ENCODE measurements at regions not wholly inside any gene's neighbourhood (a gene's known extent, or its start where the extent isn't known, plus 50 kb on each side); places are given as distances from the start of the nearest gene placed in this dataset.

DNA sequence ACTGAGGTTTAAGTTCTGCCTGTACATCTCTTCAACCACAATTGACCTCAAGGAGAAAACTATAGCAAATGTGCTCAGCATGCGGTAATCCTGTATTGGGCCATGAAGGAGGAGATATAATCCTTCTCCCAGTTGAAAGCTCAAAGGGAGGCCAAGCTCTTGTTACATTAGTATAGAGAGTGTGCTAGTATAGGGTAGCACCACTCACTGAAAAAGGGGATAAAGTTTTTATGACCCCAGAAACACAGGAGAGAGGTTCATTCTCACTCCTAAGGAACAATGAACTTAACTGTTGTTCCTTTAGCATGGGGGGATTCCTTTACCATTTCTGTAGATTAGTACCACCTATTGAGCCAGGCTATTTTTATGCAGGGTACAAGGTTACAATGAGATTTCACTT, 267.7 kb downstream of the LRRIQ3 start:
- Histone ChIP-seq H3K79me2 (ENCODE audit: control insufficient read depth, insufficient read depth, low read length) (no peaks in the 10 kb centered on the region), H3K27me3 (replicated peaks in 1 of 2; ENCODE audit: control insufficient read depth in 2 of 2, insufficient read depth in 2 of 2, low read length in 1 of 2) (no peaks in the 10 kb centered on the region), H4K20me1 (ENCODE audit: control insufficient read depth, insufficient read depth) (no peaks in the 10 kb centered on the region), H3K27ac (ENCODE audit: control insufficient read depth, insufficient read depth) (no peak overlapping the region), H3K36me3 (ENCODE audit: control insufficient read depth in 2 of 2, insufficient read depth in 2 of 2, low read length in 1 of 2) (no peaks in the 10 kb centered on the region), H2AFZ (ENCODE audit: control insufficient read depth, low read depth, low read length) (no peak overlapping the region), H3K9ac (ENCODE audit: control insufficient read depth, insufficient read depth, low read length) (no peak overlapping the region), H3K4me2 (ENCODE audit: control insufficient read depth, insufficient read depth) (no peak overlapping the region), H3K4me3 (no peak overlapping the region), H3K4me1 (ENCODE audit: control insufficient read depth, insufficient read depth, low read length) (no peaks in the 10 kb centered on the region), H3K9me3 (replicated peaks; ENCODE audit: control insufficient read depth, insufficient read depth, low read length) (no peaks in the 10 kb centered on the region)
- intact Hi-C loops (cut with micrococcal nuclease; ENCODE audit: unreplicated experiment) = no loop called here
- FAIRE-seq (no peak), DNase-seq (ENCODE audit: low read depth, low spot score) (no peak), ATAC-seq (no peak)
- in situ Hi-C loops (cut with MboI) = no loop called here
- ChIA-PET SMC1A (ENCODE audit: uncharacterized antibody, unreplicated experiment) (no interaction called here), RAD21 (ENCODE audit: unreplicated experiment) (no interaction called here), CTCF (no interaction called here), POLR2A (no interaction called here)
- TF ChIP-seq FOXK2 (IDR thresholded peaks at IDR 0.05) (no peak), RAD21 (IDR thresholded peaks at IDR 0.05; ENCODE audit: insufficient read depth, low read depth, low read length) (no peak), NR2C2 (IDR thresholded peaks at IDR 0.05; ENCODE audit: borderline replicate concordance, control insufficient read depth, insufficient read length, low read depth) (no peak), ZNF622 (IDR thresholded peaks at IDR 0.05) (no peak), NFYA (IDR thresholded peaks at IDR 0.05; ENCODE audit: borderline replicate concordance, low read depth, low read length) (no peak)
- 29% methylated on average over 1 of the region's 1 CpG for WGBS (ENCODE audit: insufficient coverage, insufficient replicate concordance, low lambda C conversion rate, missing lambda C conversion rate)
- no TSS peak for BruUV-seq (replicated peaks)

DNA sequence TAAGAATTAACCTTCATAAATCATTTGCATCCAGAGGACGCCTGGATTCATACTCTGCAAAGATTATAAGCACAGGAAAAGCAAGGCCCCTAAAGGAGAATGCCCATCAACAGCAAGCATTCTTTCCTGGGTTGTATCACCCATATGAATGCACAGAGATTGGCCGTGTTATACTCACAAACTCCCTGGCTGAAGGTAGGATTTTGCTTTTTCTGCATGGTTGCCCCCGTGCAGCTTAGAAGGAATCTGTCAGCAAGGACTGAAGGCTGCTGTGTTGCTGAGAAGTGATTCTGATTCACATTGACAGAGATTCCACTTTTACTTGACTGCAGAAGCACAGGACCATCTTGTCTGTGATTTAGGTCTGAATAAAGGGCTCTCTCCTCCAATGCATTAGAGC, 283.0 kb downstream of the LRRIQ3 start:
- DNase-seq (ENCODE audit: low read depth, low spot score) = no peak
- H3K79me2 ChIP-seq (ENCODE audit: control insufficient read depth, insufficient read depth, low read length) = no peaks in the 10 kb centered on the region
- ChIA-PET RAD21 (ENCODE audit: unreplicated experiment) (no interaction called here), CTCF (no interaction called here), POLR2A (no interaction called here), SMC1A (ENCODE audit: uncharacterized antibody, unreplicated experiment) (interaction anchor here (1.3 kb wide), 1 partner anchor 16 kb away, joined by 4 read pairs; no protein-coding TSS in a partner anchor)
- no peaks in the 10 kb centered on the region for H3K9me3 ChIP-seq (replicated peaks; ENCODE audit: control insufficient read depth, insufficient read depth, low read length)
- H2AFZ ChIP-seq (ENCODE audit: control insufficient read depth, low read depth, low read length) = no peak overlapping the region
- no peaks in the 10 kb centered on the region for H3K4me1 ChIP-seq (ENCODE audit: control insufficient read depth, insufficient read depth, low read length)
- in situ Hi-C loops (cut with MboI) (no loop called here), intact Hi-C loops (cut with micrococcal nuclease; ENCODE audit: unreplicated experiment) (no loop called here)
- FAIRE-seq = no peak
- no peak overlapping the region for H3K4me3 ChIP-seq
- no peak for ATAC-seq
- H3K36me3 ChIP-seq (ENCODE audit: control insufficient read depth in 2 of 2, insufficient read depth in 2 of 2, low read length in 1 of 2) = no peaks in the 10 kb centered on the region
- no peaks in the 10 kb centered on the region for H3K27me3 ChIP-seq (replicated peaks in 1 of 2; ENCODE audit: control insufficient read depth in 2 of 2, insufficient read depth in 2 of 2, low read length in 1 of 2)
- WGBS (ENCODE audit: insufficient coverage, insufficient replicate concordance, low lambda C conversion rate, missing lambda C conversion rate) = 0% methylated on average over 3 of the region's 3 CpGs
- H3K27ac ChIP-seq (ENCODE audit: control insufficient read depth, insufficient read depth) = no peak overlapping the region
- H3K4me2 ChIP-seq (ENCODE audit: control insufficient read depth, insufficient read depth) = no peak overlapping the region
- BruUV-seq (replicated peaks) = no TSS peak
- no peaks in the 10 kb centered on the region for H4K20me1 ChIP-seq (ENCODE audit: control insufficient read depth, insufficient read depth)
- H3K9ac ChIP-seq (ENCODE audit: control insufficient read depth, insufficient read depth, low read length) = no peak overlapping the region
- TF ChIP-seq EZH2 (IDR thresholded peaks at IDR 0.05; ENCODE audit: borderline replicate concordance, control insufficient read depth, low read depth, low read length) (no peak), ZNF217 (IDR thresholded peaks at IDR 0.05) (no peak), STAT1 (conservative IDR thresholded peaks at IDR 0.05) (no peak), NR2C2 (IDR thresholded peaks at IDR 0.05; ENCODE audit: borderline replicate concordance, control insufficient read depth, insufficient read length, low read depth) (no peak)
- TF ChIP-seq, protein P1, sequence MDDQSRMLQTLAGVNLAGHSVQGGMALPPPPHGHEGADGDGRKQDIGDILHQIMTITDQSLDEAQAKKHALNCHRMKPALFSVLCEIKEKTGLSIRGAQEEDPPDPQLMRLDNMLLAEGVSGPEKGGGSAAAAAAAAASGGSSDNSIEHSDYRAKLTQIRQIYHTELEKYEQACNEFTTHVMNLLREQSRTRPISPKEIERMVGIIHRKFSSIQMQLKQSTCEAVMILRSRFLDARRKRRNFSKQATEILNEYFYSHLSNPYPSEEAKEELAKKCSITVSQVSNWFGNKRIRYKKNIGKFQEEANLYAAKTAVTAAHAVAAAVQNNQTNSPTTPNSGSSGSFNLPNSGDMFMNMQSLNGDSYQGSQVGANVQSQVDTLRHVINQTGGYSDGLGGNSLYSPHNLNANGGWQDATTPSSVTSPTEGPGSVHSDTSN (IDR thresholded peaks at IDR 0.05; ENCODE audit: insufficient replicate concordance, low read depth, low read length) = no peak
